Fibroblast of lung (primary cell): ENCODE measurements at regions not wholly inside any gene's neighbourhood (a gene's known extent, or its start where the extent isn't known, plus 50 kb on each side); places are given as distances from the start of the nearest gene placed in this dataset.

Experiments used
- DNase-seq, 2 donors: peaks; one replicate each; pipeline versions ENCODE4 v3.0.0 to v3.0.0-alpha.2; 2010; ENCODE audit warnings: low read depth in 2 of 2
- H2AFZ ChIP-seq: 2 replicates; pipeline ENCODE4 v1.5.1; 2012; ENCODE audit warnings: low read length, control low read depth, inconsistent platforms
- H3K27ac ChIP-seq: 2 replicates; pipeline ENCODE4 v1.5.1; 2011; ENCODE audit warnings: low read length, control low read depth; ENCODE audit not compliant: insufficient read depth
- H3K27me3 ChIP-seq: 2 replicates; pipeline ENCODE4 v1.5.1; 2011; ENCODE audit warnings: mild to moderate bottlenecking, low read length; ENCODE audit not compliant: control insufficient read depth, insufficient read depth
- H3K36me3 ChIP-seq: 2 replicates; pipeline ENCODE4 v1.5.1; 2011; ENCODE audit warnings: low read length; ENCODE audit not compliant: control insufficient read depth, insufficient read depth
- H3K4me1 ChIP-seq: 2 replicates; pipeline ENCODE4 v1.5.1; 2011; ENCODE audit warnings: low read length; ENCODE audit not compliant: control insufficient read depth, insufficient read depth; ENCODE audit errors: extremely low read depth
- H3K4me2 ChIP-seq: 2 replicates; pipeline ENCODE4 v1.5.1; 2011; ENCODE audit warnings: low read length, control low read depth; ENCODE audit not compliant: insufficient read depth; ENCODE audit errors: extremely low read depth
- H3K4me3 ChIP-seq, 4 experiments: fragments of 200-600 bp in 1 of 4; sonication (generic) in 1 of 4; replicated peaks in 1 of 4; 2 replicates each; pipeline ENCODE4 v1.5.1; 2011 to 2016; ENCODE audit warnings: low read length in 4 of 4, low read depth in 3 of 4, mild to moderate bottlenecking in 3 of 4, control low read depth in 2 of 4, inconsistent platforms in 1 of 4, mixed read lengths in 1 of 4; ENCODE audit not compliant: insufficient read depth in 1 of 4; ENCODE audit errors: control extremely low read depth in 1 of 4
- H3K79me2 ChIP-seq: 2 replicates; pipeline ENCODE4 v1.5.1; 2012; ENCODE audit warnings: mild to moderate bottlenecking, low read length, inconsistent platforms; ENCODE audit not compliant: control insufficient read depth, insufficient read depth
- H3K9ac ChIP-seq: 2 replicates; pipeline ENCODE4 v1.5.1; 2011; ENCODE audit warnings: mild to moderate bottlenecking, low read length, control low read depth; ENCODE audit not compliant: insufficient read depth
- H3K9me3 ChIP-seq: 2 replicates; pipeline ENCODE4 v1.5.1; 2012; ENCODE audit warnings: low read depth, low read length; ENCODE audit not compliant: control insufficient read depth, insufficient read depth
- H4K20me1 ChIP-seq: 2 replicates; pipeline ENCODE4 v1.5.1; 2011; ENCODE audit warnings: low read length; ENCODE audit not compliant: control insufficient read depth, insufficient read depth; ENCODE audit errors: extremely low read depth
- EZH2 ChIP-seq: IDR thresholded peaks from 2 replicates; pipeline ENCODE4 v1.5.1; 2012; ENCODE audit warnings: low read length, control low read depth, mild to moderate bottlenecking; ENCODE audit errors: missing control alignments
- TF ChIP-seq, protein P1 (sequence below), 2 donors: IDR thresholded peaks in 1 of 2; conservative IDR thresholded peaks in 1 of 2; 1 replicate in 1 of 2; 2 replicates in 1 of 2; pipeline ENCODE4 v1.5.1; 2011 to 2012; ENCODE audit warnings: low read length in 2 of 2, control low read depth in 1 of 2, inconsistent platforms in 1 of 2, low read depth in 1 of 2, mild to moderate bottlenecking in 1 of 2

DNA sequence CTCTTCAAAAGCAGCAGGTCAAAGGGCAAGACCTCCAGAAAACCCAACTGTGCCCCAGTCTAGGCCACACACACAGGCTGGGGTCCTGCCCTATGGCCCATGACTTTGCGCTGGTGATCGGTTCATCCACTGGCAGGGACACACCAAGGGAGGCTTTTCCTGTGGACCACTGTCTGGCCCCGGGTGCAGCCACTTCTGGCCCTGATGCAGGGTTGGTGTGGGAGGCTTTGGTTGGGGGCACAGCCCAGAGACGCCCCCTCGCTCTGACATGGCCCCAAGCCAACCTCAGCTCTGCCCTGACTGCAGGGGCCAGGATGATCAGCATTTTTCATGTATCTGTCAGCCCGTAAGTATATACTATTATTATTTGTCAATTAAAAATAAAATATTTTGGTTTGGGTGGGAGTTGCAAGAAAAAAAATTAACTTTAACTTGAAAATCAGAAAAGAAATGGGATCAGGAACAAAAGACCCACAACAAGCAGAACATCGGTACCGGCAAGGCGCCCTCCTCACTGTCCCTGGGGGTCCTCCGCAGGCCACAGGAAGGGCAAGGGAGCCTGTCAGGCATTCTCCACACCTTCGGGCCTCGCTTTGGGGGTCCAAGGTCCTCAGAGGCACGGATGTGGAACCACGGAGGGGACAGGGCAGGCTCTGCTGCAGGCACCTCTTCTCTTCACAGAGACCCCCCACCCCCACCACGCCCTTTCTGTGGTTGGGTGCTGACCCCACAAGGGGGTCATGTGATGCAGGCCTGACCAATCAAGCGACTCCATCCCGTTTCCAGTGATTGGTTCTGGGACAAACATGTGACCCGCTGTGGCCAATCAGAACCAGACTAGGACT is 181.5 kb upstream of the SFSWAP start:
- H3K4me1 ChIP-seq: no peaks in the 10 kb centered on the region
- TF ChIP-seq EZH2: no peak
- TF ChIP-seq, protein P1, sequence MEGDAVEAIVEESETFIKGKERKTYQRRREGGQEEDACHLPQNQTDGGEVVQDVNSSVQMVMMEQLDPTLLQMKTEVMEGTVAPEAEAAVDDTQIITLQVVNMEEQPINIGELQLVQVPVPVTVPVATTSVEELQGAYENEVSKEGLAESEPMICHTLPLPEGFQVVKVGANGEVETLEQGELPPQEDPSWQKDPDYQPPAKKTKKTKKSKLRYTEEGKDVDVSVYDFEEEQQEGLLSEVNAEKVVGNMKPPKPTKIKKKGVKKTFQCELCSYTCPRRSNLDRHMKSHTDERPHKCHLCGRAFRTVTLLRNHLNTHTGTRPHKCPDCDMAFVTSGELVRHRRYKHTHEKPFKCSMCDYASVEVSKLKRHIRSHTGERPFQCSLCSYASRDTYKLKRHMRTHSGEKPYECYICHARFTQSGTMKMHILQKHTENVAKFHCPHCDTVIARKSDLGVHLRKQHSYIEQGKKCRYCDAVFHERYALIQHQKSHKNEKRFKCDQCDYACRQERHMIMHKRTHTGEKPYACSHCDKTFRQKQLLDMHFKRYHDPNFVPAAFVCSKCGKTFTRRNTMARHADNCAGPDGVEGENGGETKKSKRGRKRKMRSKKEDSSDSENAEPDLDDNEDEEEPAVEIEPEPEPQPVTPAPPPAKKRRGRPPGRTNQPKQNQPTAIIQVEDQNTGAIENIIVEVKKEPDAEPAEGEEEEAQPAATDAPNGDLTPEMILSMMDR (conservative IDR thresholded peaks at IDR 0.05 in 1 of 2, IDR thresholded peaks at IDR 0.05 in 1 of 2; ENCODE audit: low read depth in 1 of 2, low read length in 2 of 2): no peak
- no peaks in the 10 kb centered on the region for H3K27me3 ChIP-seq
- H2AFZ ChIP-seq: no peak overlapping the region
- no peak overlapping the region for H3K27ac ChIP-seq
- H3K9me3 ChIP-seq: no peaks in the 10 kb centered on the region
- H3K4me3 ChIP-seq: no peak overlapping the region
- H4K20me1 ChIP-seq: no peaks in the 10 kb centered on the region
- H3K79me2 ChIP-seq: no peaks in the 10 kb centered on the region
- H3K4me2 ChIP-seq: no peak overlapping the region
- DNase-seq: no peak
- no peak overlapping the region for H3K9ac ChIP-seq
- H3K36me3 ChIP-seq: no peaks in the 10 kb centered on the region

DNA sequence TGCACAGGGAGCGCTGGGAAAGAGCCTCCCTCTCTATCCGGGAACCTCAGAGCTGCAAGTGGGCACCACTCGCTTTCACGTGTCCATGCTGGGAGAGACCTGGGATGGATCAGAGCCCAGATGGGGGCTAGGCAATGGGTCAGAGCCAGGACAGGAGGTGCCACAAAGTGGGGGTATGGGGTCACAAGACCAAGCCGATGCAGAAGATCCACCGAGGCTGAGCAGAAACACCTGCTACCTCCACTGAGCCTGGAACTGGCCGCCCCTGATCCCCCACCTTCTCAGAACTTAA is 180.9 kb upstream of the SFSWAP start:
- Histone ChIP-seq H3K27me3 (no peaks in the 10 kb centered on the region), H2AFZ (no peak overlapping the region), H3K79me2 (no peaks in the 10 kb centered on the region), H3K4me2 (no peak overlapping the region), H3K36me3 (no peaks in the 10 kb centered on the region), H3K4me1 (no peaks in the 10 kb centered on the region), H3K27ac (no peak overlapping the region), H3K4me3 (no peak overlapping the region), H3K9ac (no peak overlapping the region), H3K9me3 (no peaks in the 10 kb centered on the region), H4K20me1 (no peaks in the 10 kb centered on the region)
- no peak for DNase-seq
- no peak for TF ChIP-seq EZH2
- TF ChIP-seq, protein P1 (conservative IDR thresholded peaks at IDR 0.05 in 1 of 2, IDR thresholded peaks at IDR 0.05 in 1 of 2; ENCODE audit: low read depth in 1 of 2, low read length in 2 of 2): no peak

DNA sequence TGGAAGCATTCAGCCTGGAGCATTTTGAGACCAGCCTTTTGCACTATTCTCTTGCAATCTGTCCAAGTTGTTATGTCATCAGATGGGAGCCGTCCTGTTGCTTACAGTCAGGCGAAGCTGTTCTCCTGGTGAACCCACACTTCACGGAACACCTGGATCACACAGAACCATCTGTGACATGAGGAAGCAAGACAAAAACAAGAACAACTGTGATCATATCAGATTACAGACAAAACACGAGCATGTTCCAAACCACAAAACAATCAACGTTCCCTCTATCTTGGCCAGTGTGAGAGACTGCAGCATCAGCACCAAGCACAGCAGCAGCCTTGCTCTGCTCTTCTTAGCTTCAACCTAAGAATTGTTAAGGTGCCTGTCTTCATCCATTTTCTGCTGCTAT is 180.5 kb upstream of the SFSWAP start:
- H3K27me3 ChIP-seq: no peaks in the 10 kb centered on the region
- no peak for TF ChIP-seq EZH2
- TF ChIP-seq, protein P1 (conservative IDR thresholded peaks at IDR 0.05 in 1 of 2, IDR thresholded peaks at IDR 0.05 in 1 of 2; ENCODE audit: low read depth in 1 of 2, low read length in 2 of 2): no peak

More for the DNA sequence above, 180.5 kb upstream of the SFSWAP start:
- Histone ChIP-seq H3K4me2 (no peak overlapping the region), H3K27ac (no peak overlapping the region), H3K9me3 (no peaks in the 10 kb centered on the region), H3K36me3 (no peaks in the 10 kb centered on the region), H3K79me2 (no peaks in the 10 kb centered on the region), H3K4me3 (no peak overlapping the region), H4K20me1 (no peaks in the 10 kb centered on the region), H3K4me1 (no peaks in the 10 kb centered on the region), H3K9ac (no peak overlapping the region), H2AFZ (no peak overlapping the region)
- DNase-seq: no peak
